ENCODE measurements at regions not wholly inside any gene's neighbourhood (a gene's known extent, or its start where the extent isn't known, plus 50 kb on each side); places are given as distances from the start of the nearest gene placed in this dataset.

DNA sequence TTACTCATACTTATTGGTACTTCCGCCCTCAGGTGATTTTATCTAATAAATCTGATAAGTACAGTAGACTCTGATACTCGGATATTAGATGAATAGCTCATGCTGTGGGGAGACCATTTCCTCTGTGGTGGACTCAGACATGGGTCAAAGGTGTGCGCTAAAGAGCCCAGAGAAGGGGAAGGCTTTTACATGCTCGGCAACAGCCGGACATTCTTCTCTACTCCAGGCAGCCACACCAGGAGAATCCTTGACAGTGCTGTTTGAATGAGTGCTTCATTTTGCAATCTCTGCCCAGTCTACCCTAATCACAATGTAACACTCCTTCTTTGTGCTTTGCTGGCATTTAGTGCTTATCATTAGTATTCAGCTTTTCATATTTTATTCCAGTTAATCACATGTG lies 322.2 kb upstream of the USP25 start:
- no TSS peak for BruUV-seq (replicated peaks)
- DNase-seq (ENCODE audit: low read depth, low spot score): no peak
- ChIA-PET CTCF (no interaction called here), POLR2A (no interaction called here)
- Histone ChIP-seq H3K27me3 (ENCODE audit: control insufficient read depth, insufficient read depth, low read length) (no peaks in the 10 kb centered on the region), H3K4me1 (ENCODE audit: control insufficient read depth, insufficient read depth, low read length) (no peaks in the 10 kb centered on the region), H3K27ac (ENCODE audit: low read length) (no peak overlapping the region), H3K9me3 (ENCODE audit: control insufficient read depth, insufficient read depth, low read depth, low read length) (no peaks in the 10 kb centered on the region), H3K36me3 (ENCODE audit: control insufficient read depth, insufficient read depth, low read length) (no peaks in the 10 kb centered on the region), H3K4me3 (ENCODE audit: low read depth in 2 of 2, low read length in 2 of 2) (no peak overlapping the region)
- TF ChIP-seq, protein P1, sequence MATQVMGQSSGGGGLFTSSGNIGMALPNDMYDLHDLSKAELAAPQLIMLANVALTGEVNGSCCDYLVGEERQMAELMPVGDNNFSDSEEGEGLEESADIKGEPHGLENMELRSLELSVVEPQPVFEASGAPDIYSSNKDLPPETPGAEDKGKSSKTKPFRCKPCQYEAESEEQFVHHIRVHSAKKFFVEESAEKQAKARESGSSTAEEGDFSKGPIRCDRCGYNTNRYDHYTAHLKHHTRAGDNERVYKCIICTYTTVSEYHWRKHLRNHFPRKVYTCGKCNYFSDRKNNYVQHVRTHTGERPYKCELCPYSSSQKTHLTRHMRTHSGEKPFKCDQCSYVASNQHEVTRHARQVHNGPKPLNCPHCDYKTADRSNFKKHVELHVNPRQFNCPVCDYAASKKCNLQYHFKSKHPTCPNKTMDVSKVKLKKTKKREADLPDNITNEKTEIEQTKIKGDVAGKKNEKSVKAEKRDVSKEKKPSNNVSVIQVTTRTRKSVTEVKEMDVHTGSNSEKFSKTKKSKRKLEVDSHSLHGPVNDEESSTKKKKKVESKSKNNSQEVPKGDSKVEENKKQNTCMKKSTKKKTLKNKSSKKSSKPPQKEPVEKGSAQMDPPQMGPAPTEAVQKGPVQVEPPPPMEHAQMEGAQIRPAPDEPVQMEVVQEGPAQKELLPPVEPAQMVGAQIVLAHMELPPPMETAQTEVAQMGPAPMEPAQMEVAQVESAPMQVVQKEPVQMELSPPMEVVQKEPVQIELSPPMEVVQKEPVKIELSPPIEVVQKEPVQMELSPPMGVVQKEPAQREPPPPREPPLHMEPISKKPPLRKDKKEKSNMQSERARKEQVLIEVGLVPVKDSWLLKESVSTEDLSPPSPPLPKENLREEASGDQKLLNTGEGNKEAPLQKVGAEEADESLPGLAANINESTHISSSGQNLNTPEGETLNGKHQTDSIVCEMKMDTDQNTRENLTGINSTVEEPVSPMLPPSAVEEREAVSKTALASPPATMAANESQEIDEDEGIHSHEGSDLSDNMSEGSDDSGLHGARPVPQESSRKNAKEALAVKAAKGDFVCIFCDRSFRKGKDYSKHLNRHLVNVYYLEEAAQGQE (IDR thresholded peaks at IDR 0.05; ENCODE audit: insufficient read depth in 1 of 2, low read depth in 2 of 2, low read length in 1 of 2): no peak
- TF ChIP-seq SIN3A (IDR thresholded peaks at IDR 0.05; ENCODE audit: borderline replicate concordance, insufficient read depth, low read depth, low read length) (no peak), POLR2AphosphoS5 (IDR thresholded peaks at IDR 0.05; ENCODE audit: low read depth, low read length) (no peak), TCF7L2 (IDR thresholded peaks at IDR 0.05; ENCODE audit: low read depth, low read length) (no peak)
- TF ChIP-seq, protein P2, sequence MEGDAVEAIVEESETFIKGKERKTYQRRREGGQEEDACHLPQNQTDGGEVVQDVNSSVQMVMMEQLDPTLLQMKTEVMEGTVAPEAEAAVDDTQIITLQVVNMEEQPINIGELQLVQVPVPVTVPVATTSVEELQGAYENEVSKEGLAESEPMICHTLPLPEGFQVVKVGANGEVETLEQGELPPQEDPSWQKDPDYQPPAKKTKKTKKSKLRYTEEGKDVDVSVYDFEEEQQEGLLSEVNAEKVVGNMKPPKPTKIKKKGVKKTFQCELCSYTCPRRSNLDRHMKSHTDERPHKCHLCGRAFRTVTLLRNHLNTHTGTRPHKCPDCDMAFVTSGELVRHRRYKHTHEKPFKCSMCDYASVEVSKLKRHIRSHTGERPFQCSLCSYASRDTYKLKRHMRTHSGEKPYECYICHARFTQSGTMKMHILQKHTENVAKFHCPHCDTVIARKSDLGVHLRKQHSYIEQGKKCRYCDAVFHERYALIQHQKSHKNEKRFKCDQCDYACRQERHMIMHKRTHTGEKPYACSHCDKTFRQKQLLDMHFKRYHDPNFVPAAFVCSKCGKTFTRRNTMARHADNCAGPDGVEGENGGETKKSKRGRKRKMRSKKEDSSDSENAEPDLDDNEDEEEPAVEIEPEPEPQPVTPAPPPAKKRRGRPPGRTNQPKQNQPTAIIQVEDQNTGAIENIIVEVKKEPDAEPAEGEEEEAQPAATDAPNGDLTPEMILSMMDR (IDR thresholded peaks at IDR 0.05): no peak
- no peak for ATAC-seq
- in situ Hi-C loops (cut with HindIII; ENCODE audit: low pct_unique_long_range_greater_than_20kb, low sequenced_read_pairs) (no loop called here), intact Hi-C loops (cut with micrococcal nuclease; ENCODE audit: unreplicated experiment) (no loop called here)

DNA sequence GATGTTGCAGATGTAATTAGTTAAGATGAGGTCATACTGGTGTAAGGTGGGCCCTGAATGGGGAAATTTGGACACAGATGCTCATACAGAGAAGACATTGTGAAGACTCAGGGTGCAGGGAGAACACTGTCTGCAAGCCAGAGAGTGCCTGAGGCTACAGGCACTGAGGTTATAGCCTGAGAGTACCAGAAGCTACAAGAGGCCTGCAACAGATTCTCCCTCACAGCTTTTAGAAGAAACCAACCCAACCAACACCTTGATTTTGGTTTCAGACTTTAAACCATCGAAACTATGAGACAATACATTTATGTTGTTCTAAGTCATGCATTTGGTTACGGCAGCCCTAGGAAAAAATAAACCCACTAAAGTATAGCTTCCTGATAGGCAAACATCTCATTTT lies 321.7 kb upstream of the USP25 start:
- CTCF ChIA-PET: no interaction called here
- intact Hi-C loops (cut with micrococcal nuclease; ENCODE audit: unreplicated experiment): no loop called here
- no TSS peak for BruUV-seq (replicated peaks)

More for the DNA sequence above, 321.7 kb upstream of the USP25 start:
- H3K27ac ChIP-seq (ENCODE audit: low read length): no peak overlapping the region
- no peaks in the 10 kb centered on the region for H3K27me3 ChIP-seq (ENCODE audit: control insufficient read depth, insufficient read depth, low read length)
- no peaks in the 10 kb centered on the region for H3K9me3 ChIP-seq (ENCODE audit: control insufficient read depth, insufficient read depth, low read depth, low read length)
- POLR2A ChIA-PET: no interaction called here
- in situ Hi-C loops (cut with HindIII; ENCODE audit: low pct_unique_long_range_greater_than_20kb, low sequenced_read_pairs): no loop called here
- DNase-seq (ENCODE audit: low read depth, low spot score): no peak
- no peak for ATAC-seq
- H3K36me3 ChIP-seq (ENCODE audit: control insufficient read depth, insufficient read depth, low read length): no peaks in the 10 kb centered on the region
- H3K4me3 ChIP-seq (ENCODE audit: low read depth in 2 of 2, low read length in 2 of 2): no peak overlapping the region
- no peak for TF ChIP-seq TCF7L2 (IDR thresholded peaks at IDR 0.05; ENCODE audit: low read depth, low read length)
- TF ChIP-seq, protein P2 (IDR thresholded peaks at IDR 0.05): no peak
- TF ChIP-seq SIN3A (IDR thresholded peaks at IDR 0.05; ENCODE audit: borderline replicate concordance, insufficient read depth, low read depth, low read length): no peak
- TF ChIP-seq, protein P1 (IDR thresholded peaks at IDR 0.05; ENCODE audit: insufficient read depth in 1 of 2, low read depth in 2 of 2, low read length in 1 of 2): no peak
- TF ChIP-seq POLR2AphosphoS5 (IDR thresholded peaks at IDR 0.05; ENCODE audit: low read depth, low read length): no peak
- H3K4me1 ChIP-seq (ENCODE audit: control insufficient read depth, insufficient read depth, low read length): no peaks in the 10 kb centered on the region

Measured in Panc1 (cell line).